ENCODE measurements at regions not wholly inside any gene's neighbourhood (a gene's known extent, or its start where the extent isn't known, plus 50 kb on each side); places are given as distances from the start of the nearest gene placed in this dataset.
A peak's percentile ranks its signal among the peaks of the same experiment; 100 is the strongest.

DNA sequence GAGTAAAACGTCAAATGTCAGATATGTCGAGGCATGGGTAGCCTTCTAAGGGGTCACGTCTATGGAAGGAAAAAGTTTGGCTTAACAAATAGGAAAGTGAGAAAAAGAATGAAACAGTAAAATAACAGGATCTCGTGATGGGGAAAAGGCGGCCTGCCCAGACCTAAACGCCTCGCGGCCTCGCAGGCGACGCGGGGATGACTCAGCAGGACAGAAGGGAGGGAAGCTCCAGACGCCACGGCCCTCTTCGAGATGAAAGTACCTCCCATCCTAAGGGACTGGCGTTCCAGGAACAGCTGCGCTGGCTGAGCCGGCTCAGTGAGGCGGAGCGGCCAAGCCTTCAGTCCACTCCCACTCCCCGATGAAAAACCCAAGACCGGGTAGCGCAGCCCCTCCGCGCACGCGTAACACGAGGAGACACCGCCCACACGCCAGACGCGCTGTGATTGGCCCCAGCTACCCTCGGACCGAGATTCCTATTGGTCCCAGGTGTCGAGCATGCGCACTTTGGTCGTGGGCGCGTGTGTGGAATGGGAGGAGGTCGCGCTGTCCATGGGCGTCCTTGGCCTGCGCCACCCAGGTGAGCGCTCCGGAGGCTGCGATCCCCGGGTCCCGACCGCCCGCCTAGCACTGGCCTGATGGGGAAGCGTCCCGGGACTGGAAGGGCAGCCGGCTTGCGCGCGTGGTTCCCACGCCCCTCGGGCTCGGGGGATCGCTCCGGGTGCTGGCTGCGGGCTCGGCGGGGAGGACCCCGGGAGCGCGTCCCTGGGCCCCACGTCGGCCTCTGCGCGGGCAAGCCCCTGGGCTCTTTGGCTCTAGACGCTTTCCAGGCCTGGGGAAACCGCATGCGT is 588.5 kb downstream of the MTRR start:
- peak; percentile 89 to 90 (median 90) for DNase-seq (ENCODE audit: low read depth in 4 of 4, low spot score in 3 of 4)

DNA sequence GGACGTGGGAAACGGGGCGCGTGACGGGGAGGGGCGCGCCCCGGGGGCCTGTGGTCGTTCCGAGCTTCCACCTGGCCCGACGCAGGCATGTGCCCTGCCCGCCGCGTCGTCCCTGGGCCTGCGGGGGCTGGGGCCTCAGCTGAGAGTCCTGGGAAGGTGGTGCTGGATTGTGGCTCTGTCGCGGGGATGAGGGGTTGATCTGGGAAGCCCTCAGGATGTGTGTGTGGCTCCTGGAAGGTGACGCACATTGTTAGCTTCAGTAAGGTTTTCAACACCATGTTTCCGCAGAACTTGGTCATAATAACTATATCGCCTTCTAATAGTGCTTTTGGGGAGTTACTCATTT is 589.1 kb downstream of the MTRR start:
- DNase-seq (ENCODE audit: low read depth in 4 of 4, low spot score in 3 of 4) = peak in 2 of 4 donors; percentile 1 to 5

DNA sequence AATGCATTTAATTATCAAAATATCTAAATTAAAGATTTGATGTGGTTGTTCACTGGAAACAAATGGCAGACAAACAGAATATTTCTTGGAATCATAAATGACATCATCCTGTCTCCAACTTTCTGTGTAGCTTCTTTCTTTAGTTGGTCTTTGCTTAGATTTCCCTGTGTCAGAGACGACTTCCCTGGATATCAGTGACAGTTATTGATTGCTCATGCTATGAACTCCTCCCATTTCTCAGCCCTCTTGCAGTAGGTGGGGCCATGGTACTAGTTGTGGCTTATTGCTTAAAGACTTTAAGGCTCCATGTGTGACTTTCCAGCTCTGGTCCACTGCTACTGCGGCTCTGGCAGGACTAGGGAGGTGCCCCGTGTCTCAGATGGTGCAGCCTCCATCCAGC is 592.6 kb downstream of the MTRR start:
- DNase-seq (ENCODE audit: low read depth in 4 of 4, low spot score in 3 of 4) = no peak

DNA sequence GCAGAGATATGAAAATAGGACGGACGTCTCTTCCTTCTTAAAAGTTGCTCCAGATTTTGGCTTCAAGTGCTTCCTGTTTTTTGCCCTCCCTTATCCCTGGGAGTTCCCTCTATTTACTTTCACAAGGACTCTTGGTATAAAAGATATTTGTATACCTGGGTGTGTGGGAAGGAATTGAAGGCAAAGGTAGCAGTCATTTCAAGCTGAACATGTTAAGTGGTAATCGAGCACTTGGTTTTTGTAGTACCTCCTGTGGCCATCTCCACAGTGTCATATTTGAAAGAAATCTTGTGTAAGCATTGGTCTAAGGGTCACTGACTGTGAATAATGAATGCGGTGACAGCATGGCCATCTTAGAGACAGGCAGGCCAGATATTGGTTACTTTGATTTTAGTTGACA is 593.6 kb downstream of the MTRR start:
- no peak for DNase-seq (ENCODE audit: low read depth in 4 of 4, low spot score in 3 of 4)

DNA sequence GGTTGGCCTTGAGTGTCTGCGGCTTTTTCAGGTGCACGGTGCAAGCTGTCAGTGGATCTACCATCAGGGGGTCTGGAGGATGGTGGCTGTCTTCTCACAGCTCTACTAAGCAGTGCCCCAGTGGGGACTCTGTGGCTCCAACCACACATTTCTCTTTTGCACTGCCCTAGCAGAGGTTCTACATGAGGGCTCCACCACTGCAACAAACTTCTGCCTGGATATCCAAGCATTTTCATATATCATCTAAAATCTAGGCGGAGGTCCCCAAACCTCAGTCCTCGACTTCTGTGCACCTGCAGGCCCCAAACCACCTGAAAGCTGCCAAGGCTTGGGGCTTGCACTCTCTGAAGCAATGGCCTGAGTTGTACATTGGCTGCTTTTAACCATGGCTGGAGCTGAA is 601.5 kb downstream of the MTRR start:
- DNase-seq (ENCODE audit: low read depth in 4 of 4, low spot score in 3 of 4) = no peak

DNA sequence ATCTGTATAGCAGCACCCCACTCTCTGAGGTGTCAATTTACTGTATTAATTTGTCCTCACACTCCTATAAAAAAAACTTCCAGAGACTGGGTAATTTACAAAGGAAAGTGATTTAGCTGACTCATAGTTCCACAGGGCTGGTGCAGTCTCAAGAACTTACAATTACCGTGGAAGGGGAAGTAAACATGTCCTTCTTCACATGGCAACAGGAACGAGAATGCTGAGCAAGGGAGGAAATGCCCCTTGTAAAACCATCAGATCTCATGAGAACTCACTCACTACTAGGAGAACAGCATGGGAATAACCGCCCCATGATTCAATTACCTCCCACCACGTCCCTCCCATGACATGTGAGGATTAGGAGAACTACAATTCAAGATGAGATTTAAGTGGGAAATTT is 602.6 kb downstream of the MTRR start:
- no peak for DNase-seq (ENCODE audit: low read depth in 4 of 4, low spot score in 3 of 4)

DNA sequence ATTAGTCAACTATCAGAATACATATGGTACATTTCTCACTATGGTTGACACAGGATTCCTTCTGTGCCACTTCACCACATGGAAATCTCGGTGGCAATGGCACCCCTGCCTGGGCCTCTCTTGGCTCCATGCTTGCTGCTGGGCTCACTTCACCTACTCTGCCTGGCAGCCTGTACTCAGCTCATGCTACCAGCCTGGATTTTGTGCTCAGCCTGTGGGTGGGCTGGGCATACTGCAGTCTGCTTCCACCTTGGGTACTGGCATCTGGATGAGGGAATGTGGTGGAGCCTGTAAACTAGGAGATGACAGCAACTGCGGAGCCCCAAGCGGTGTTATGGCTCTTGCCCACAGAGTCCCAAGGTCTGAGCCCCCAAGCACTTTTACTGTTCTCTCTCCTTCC is 604.1 kb downstream of the MTRR start:
- DNase-seq (ENCODE audit: low read depth in 4 of 4, low spot score in 3 of 4) = no peak

DNA sequence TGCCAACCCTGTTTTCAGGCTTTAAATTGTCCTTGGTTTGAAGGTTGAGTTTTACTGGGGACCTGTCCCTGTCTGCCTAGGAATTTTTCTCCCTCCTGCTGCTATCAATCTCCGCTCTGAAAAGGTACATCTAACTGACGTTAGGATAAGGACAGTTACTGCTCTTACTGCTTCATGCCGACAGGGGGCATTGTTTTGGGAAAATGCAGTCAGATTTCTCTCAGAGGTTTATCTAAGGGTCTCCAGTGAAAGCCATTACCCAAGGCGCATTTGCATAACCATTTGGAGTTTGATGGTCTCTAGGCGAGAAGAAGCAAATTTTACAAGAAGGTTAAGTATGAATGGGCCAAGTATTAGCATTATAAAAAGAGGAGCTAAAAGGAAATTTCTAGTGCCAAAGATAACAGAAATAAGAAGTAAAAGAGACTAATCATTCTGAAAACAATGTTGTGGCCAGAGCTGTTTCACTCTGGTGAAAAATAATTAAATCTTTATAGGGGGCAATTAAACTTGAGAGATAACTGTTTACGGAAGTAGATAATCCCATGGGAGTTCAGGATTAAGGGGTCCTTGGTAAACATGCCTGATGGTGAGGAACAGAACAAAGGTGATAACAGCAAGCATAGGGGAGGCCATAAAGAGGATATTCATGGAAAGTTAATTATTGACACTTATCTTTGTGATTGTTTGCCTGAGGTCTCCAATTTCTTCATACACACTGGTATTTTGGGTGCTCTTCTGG is 605.0 kb downstream of the MTRR start:
- no peak for DNase-seq (ENCODE audit: low read depth in 4 of 4, low spot score in 3 of 4)

DNA sequence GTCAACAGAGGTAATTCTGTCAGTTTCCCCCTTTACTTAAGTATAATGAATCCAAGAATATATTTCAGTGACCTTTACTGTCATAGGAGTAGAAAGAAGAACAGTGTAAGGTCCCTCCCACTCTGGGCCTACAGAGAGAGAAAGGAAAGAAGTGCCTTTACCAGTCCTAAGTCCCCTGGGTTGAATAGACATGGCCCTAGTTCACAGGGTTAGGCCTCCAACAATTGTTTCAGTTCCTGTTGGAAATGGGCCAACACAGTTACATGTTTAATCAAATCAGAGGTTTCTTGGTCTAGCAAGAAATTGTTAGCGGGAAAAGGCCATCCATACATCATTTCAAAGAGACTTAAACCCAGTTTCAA is 605.6 kb downstream of the MTRR start:
- DNase-seq (ENCODE audit: low read depth in 4 of 4, low spot score in 3 of 4) = no peak

DNA sequence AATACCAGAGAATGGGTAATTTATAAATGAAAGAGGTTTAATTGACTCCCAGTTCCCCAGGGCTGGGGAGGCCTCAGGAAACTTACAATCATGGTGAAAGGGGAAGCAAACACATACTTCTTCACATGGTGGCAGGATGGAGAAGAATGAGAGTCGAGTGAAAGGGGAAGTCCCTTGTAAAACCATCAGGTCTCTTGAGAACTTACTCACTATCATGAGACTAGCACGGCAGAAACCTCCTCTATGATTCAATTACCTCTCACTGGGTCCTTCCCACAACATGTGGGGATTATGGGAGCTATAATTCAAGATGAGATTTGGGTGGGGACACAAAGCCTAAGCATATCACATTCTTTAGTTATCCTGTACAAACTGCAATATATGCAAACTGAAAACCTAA is 609.4 kb downstream of the MTRR start:
- DNase-seq (ENCODE audit: low read depth in 4 of 4, low spot score in 3 of 4) = no peak

DNA sequence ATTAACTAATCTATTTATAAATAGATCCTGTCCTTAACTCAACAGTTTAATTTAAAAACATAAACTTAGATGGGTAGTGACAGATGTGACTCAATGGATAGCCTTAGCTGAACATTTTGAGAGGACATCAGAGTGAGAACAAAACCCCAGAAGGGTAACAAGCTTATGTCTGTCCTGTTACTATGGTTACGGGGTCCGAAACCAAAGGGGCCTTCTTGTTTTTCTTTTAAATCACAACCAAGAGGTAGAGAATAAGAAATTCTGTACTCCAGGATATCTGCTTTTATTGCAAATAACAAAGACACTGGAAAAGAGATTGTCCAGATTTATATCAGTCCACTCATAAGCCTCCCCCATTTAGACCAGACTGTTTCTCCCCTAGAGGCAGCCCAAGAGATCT is 612.1 kb downstream of the MTRR start:
- DNase-seq (ENCODE audit: low read depth in 4 of 4, low spot score in 3 of 4) = no peak

DNA sequence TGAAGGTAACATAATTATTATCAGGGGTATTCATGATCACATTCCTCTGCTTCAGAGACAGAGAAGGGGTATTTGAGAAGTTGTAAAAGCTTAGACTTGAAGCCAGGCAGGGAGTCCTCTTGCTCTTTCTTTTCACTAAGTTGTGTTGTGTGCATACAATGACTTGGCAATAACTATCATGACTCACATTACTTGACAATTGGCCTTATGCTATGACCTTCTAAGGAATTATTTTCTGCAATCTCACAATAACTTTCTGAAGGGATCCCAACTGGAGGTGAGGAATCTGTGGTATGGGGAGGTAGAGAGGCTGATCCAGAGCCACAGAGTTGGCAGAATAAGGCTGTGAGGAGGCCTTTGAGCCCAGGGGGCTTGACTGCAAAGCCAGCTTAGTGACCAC is 622.3 kb downstream of the MTRR start:
- DNase-seq (ENCODE audit: low read depth in 4 of 4, low spot score in 3 of 4) = no peak

DNA sequence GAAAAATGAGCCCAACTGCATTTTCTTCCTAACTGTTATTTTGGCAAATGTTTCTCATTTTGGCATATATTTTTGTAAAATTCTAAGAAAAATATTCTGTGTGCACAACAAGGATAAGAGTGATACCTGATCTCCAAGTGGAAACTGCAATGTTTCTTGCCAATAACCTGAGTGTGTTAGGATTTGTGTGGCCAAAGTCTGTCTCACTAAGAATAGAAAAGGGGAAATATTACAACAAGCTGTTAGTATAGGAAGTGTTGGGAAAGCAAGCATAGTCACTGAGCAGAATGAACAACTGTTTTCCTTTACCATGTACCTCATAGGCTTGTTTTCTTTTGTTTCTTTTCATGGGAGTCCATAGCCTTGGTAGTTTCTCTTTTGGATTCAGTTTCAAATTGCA is 624.2 kb downstream of the MTRR start:
- DNase-seq (ENCODE audit: low read depth in 4 of 4, low spot score in 3 of 4) = no peak

DNA sequence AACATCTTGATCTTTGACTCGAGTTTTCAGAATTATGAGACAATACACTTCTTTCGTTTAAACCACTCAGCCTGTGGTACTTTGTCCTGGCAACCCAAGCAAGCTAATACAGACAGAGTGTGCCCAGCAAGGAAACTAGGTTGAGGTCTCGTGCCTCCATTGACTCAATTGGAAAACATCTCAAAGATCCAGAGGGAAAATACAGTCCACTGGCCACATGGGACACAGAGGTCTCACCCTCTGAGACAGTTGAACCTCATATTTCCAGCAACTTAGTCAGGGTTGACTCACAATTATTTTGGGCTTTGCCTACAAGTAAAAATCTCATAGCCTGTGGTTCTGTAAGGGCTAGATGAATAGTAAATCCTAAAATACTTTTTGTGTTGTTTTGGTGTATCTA is 631.5 kb downstream of the MTRR start:
- no peak for DNase-seq (ENCODE audit: low read depth in 4 of 4, low spot score in 3 of 4)

DNA sequence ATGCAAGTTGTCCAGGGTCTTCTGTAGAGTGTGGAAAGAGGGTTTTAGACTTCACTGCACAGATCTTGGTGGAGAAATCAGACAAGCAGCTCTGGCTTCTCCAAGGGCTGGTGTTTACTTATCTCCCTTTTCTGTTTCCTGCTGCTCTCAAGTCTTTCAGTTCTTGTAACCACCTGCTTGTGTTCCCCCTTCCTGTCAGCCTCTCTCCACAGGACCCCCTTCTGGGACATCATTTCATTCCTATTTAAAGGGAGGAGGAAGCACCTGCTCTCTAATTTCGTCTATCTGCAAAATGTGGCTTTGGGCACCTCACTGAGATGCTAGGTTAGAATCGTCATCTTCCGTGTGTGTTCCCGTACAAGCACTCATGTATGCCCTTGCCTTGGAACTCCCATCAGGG is 636.2 kb downstream of the MTRR start:
- no peak for DNase-seq (ENCODE audit: low read depth in 4 of 4, low spot score in 3 of 4)

DNA sequence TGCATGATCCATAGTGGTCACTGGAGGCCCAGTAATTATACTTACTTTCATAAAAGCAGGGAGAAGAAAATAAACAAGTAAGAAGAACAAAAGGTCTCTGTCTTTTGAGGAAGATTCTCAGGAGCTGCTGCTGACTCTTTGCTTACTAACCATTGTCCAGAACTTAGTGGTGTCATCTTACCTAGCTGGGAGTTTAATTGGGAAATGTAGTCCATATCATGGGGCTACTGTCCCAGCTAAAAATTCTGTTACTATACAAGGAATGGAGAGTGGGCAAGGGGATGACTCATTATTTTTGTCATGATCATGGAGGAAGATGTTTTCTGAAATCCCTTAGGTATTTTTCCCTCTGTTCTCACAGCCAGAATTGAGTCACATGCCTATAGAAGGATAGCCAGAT is 639.3 kb downstream of the MTRR start:
- DNase-seq (ENCODE audit: low read depth in 4 of 4, low spot score in 3 of 4) = no peak

DNA sequence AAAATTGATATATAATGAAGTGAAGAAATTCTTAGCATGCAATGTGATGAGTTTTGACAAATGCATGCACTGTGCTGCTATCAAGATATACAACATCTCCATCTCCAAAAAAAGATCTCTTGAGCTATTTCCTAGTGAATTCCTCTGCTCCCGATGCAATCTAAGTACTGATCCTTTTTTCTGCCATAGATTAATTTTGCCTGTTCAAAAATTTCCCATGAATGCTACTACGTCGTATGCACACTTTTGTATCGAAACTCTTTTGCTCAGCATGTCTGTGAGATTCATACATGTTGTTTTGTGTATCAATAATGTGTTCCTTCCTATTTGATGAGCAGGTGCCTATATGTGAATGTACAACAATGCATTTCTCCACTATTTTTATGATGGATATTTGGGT is 647.4 kb downstream of the MTRR start:
- no peak for DNase-seq (ENCODE audit: low read depth in 4 of 4, low spot score in 3 of 4)

DNA sequence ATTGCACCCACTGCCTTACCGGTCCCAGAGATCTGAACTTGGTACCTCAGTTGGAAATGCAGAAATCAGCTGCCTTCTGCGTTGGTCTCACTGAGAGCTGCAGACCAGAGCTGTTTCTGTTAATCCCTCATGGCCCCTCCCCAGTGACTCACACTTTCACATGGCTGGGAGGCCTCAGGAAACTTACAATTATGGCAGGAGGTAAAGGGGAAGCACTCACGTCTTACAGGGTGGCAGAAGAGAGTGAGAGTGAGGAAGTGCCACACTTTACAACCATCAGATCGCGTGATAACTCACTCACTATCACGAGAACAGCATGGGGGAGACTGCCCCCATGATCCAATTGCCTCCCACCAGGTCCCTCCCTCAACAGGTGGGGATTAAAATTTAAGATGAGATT is 648.5 kb downstream of the MTRR start:
- no peak for DNase-seq (ENCODE audit: low read depth in 4 of 4, low spot score in 3 of 4)

DNA sequence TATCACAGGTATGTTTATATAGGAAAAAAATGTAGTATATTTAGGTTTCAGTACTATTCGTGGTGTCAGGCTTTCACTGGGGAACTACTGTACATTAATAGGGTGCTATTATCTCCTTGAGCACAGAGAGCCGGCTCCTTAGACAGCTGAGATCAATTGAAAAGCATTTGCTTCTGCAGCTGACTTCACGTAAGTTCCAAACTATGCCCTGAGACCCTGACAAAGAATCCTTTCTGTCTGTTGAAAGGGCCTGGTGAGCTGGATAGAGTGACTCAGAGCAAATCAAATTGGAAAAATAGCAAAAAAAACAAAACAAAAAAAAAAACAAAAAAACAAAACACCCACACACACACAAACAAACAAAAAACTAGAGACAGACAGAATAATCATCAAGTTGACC is 652.0 kb downstream of the MTRR start:
- no peak for DNase-seq (ENCODE audit: low read depth in 4 of 4, low spot score in 3 of 4)

DNA sequence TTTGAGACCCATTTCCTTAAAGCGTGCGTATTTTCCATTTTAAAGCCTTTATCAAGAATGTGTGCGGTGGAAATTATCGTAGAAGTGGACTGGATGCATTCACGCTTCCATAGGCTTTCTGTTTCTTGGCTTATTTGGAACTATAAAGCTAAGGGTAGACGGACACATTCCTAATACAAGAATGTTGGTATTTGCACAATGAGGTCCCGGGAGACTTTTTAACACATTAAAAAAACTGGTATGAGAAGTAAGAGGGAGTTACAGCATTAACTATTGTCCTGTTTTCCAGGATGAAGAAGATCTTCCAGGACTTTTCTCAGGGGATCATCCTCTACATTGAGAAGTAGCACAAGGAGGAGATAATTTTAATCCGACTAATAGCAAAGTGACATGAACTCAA is 653.0 kb downstream of the MTRR start:
- no peak for DNase-seq (ENCODE audit: low read depth in 4 of 4, low spot score in 3 of 4)

DNA sequence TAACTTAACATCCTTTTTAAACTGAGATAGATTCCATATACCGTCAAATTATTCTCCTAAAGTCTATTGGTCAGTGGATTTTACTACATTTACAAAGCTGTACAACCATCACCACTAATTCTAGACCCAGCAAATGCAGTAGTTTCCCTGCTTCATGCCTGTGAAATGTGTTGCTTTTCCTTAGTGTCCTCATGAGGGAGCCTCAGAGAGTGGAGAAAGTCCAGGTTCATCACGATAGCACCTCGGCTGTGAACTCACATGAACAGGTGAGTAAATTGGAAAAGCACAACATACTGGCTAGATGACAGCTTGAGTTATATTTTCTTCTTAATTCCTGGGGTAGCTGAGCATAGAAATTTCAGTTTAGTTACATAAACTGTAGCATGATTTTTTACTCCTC is 653.7 kb downstream of the MTRR start:
- no peak for DNase-seq (ENCODE audit: low read depth in 4 of 4, low spot score in 3 of 4)

DNA sequence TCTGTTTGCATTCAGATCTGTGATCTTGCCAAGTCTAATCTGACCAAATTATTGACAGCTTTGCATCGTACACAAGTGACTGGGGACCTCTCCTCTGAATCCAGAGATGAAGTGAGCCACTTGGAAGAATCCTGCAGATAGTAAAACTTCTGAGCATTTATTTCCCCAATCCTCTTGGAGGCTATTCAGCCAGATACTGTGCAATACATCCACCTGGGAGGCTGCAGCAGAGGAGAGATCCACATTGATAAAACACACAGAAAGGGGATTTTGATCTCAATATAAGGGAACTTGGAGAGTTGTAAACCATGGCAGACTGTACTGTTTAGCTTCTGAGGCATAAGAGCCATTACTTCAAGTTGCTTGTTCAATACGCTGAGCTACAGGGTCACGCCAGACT is 654.6 kb downstream of the MTRR start:
- DNase-seq (ENCODE audit: low read depth in 4 of 4, low spot score in 3 of 4) = no peak

DNA sequence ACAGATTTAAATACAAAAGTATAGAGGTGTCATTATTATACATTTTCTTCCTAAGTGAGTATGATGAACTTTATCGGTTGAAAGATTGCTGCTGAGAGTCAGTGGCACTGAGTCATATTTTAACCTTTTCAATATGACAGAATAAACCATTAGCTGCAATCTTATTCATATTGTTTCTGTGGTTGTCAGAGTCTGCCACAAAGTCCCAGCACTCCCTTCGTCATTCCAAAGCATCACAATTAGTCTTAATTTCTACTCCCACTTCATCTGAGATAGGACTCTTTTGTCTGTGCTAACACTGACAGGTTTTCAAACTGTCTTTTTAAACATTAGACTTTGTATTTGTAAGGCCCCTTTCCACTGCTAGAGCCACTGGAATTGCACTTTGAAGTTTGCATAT is 656.9 kb downstream of the MTRR start:
- no peak for DNase-seq (ENCODE audit: low read depth in 4 of 4, low spot score in 3 of 4)
